Fibroblast of the conjunctiva (primary cell): ENCODE measurements at regions not wholly inside any gene's neighbourhood (a gene's known extent, or its start where the extent isn't known, plus 50 kb on each side); places are given as distances from the start of the nearest gene placed in this dataset.

Experiments used
- DNase-seq: peaks from one replicate; pipeline ENCODE4 v3.0.0-alpha.2; 2010; ENCODE audit warnings: low read depth

DNA sequence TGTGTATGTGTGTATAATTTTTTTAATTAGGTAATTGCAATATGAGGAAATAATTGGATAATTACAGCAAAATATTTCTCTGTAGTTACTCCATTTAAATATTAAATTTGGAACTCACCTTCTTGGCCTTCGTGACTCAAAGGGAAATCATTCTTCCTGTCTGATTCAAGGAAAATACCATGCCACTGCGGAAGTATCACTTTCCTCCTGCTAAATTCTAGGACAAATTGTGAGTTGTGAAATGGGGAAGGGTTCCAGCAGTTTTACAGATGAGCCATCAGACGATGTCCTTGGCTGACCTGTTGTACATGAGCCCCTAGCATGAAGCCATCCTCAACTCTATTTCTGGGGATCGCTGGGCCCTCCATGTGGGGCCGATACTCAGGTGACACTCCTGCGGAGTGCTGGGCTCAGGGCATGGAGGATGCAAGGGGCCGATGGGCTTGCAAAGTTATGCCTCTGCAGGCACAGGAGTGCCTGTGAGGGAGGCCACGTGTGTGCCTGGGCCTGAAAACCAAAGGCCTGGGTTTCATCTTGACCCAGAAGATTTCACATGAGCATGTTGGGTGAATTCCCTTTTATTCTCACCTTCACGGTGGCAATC lies 179.6 kb upstream of the TCERG1L start:
- no peak for DNase-seq

DNA sequence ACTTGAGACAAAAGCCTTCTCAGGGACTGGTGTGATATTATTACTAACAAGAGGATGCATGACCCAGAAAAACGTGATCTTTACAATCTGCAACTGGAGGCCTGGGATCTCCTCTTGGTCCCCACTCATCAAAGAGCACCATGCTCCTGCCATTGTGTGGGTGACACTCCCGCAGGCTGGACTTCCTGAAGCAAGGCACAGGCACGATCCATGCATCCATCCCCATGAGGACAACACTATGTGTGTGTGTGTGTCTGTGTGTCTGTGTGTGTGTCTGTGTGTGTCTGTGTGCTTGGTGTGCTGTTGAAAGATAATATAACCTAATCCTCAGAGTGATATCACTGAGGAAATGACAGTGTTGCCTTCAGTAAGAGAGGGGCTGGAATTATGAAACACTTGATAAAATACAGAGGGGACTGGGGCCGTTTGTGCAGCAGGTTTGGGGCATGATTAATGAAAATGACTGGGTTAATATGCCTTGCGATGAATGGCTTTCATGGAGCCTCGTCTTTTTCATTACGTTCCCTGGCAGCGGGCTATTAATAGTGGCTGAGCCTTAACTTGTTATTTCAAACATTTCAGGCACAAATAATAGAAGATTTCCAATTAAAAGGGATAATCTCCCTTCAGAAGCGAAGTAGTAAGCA lies 180.8 kb upstream of the TCERG1L start:
- no peak for DNase-seq

DNA sequence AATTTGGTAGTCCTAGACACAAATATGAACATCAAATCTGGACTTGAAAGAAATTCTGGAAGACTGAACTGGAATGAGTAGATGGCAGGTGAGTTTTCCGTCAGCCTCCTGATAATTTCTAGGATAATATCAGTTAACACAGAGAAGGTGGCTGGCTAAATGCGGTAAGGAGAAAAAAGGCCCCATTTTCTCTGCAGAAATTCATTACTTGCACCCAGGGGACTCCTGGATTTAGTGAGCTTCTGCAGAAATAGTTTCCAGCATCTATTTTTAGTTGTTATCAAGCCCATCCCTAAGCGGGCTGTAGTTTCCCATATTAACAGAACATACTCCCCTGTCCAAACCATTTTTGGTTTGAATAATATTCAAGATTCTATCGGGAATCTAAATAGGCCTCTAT lies 181.9 kb upstream of the TCERG1L start:
- DNase-seq, result no peak

DNA sequence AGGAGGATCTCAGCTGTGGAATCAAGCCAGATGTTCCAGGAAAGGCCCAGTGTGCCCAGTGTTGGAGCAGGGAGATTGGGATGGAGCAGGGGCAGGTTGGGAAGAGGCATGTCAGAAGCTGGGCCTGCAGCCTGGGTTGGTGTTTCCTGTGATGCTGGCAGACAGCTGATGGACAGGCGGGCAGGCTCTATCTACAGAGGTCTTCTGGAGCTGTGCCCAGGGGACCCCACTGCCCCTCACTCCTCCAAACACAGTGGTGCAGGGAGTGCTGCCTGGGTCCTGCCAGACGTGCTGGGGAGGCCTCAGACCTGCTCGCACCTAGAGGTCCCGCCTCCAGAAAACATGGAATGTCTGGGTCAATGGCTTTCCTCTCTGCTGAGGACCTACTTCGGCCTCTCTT lies 182.9 kb upstream of the TCERG1L start:
- DNase-seq, result no peak

DNA sequence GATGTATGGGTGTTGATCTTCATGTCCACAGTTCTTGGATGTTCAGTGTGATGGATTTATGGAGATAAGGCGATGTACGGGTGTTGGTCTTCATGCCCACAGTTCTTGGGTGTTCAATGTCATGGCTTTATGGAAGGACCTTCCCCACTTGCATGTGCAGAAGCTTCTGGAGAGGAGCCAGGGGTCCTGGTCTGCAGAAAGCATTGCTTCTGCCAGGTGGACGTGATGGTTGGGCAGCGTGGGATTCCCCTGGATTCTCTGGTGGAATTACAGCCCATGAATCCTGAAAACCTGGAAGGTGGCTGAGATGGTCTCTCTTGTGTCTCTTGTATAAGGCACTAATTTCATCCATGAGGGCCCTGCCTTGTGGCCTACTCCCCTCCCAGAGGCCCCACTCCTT lies 183.7 kb upstream of the TCERG1L start:
- no peak for DNase-seq

DNA sequence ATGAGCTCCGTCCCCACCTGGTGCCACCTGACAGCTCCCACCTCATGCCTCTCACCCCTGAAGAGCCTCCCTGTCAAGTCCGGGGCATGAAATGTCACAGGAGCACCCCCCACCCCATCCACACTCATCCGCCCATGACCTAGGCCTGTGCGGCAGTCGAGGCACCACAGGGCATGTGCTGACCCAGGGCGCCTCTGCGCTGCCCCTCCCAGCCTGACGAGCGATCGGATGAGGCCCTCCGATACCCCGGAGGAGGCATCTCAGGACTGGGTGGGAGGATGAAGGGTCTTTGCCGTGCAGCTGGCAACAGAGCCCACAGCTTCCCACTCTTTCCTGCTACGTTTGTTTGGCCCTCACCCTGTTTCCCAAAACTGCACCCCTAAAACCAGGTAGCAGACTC lies 184.4 kb upstream of the TCERG1L start:
- no peak for DNase-seq

DNA sequence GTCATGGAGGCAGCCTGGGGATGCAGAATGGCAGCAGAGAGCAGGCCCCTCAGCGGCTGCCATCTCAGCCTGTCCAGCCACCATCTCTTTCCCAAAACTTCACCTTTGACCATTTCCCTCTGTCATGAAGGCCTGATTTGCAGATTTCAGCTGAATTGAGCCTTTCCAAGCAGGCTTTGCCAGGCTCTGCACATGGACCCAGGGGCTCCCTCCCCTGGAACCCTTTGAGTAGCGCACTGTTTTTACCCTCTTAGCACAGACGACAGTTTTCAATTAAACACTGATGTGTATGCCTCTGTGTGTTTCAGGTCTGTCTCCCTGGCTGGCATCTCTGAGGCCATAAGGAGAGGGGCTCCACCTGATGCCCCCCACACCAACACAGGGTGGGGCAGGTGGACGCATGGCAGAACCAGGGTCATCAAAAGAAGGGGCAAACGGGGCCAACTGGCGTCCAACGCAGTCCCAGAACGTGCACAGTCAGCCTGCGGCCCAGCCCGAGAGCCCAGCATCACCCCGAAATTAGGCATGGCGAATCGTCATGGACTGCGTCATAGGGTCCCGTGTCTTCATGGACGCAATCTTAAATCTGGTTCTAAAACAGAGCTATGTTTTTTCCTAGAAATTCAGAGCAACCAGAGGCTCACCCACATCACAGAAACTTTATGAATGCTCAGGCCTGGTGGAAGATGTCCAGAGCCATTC lies 185.0 kb upstream of the TCERG1L start:
- no peak for DNase-seq

DNA sequence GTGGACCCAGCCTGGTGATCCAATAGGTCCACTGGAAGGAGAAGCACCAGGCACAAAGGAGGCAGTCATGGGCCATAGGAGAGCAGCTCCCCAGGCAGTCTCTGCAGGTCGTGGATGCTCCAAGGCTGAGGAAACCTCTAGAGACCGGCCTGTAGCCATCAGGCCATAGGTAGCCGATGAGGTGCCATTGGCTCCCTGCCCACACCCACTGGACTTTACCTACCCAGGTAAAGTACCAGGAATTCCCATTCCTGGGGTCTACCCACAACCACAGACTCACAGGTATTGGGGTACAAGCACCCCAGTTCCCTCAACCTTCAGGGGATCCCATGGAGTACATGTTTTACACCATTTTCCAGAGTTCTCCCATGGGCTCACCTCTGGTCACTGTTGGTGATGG lies 188.0 kb upstream of the TCERG1L start:
- no peak for DNase-seq

DNA sequence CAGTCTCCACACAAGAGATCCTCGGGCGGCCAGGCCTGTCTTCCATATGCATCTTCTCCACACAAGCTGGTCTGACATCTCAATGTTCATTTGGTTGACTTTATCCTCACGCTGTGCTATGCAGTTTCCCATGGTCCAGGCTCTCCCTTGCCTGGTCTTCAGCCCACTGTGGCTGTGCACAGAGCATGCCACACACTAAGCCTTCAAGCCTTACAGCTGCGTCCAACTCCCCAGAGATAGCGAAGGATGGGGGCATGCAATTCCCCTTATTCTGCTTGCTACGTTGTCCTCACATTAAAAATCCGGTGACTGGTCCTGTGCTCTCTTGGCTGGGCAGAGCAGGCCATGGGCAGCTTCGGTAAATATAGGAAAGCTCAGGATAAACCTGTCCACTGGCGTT lies 188.7 kb upstream of the TCERG1L start:
- DNase-seq, result no peak

DNA sequence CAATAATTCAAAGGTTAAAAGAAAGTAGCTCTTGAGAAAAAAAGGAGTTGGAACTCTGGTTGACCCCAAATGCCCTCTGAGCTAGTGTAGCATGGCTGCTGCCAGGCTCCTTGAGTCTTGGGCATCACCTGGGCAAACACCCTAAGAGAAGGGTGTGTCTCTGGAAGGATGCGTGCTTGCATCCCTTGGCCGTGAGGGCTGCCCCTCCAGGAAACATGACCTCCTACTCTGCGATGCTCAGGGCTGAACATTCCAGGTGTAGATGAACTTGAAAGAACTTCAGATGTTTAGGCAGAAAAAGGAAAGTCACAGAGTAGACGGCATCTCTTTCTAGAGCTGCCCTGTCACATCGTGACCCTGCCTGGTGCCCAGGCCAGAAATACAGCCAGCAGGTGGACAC lies 189.4 kb upstream of the TCERG1L start:
- no peak for DNase-seq

DNA sequence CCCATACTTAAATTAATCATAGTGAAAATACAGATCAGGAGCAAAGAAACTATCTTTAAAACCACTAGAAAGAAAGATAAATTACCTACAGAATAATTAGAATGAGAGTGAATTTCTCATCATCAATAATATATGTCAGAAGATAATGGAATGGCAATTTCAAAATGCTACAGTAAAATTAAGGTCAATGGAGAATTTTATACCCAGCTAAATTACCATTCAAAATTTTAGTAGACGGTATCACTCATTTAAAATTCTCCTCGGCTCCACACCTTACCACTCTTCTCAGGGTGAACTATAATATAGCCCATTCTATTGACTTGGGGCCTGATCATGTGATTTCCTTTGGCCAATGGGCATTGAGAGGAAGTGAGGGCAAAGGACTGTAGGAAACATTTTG lies 192.5 kb upstream of the TCERG1L start:
- DNase-seq, result no peak

DNA sequence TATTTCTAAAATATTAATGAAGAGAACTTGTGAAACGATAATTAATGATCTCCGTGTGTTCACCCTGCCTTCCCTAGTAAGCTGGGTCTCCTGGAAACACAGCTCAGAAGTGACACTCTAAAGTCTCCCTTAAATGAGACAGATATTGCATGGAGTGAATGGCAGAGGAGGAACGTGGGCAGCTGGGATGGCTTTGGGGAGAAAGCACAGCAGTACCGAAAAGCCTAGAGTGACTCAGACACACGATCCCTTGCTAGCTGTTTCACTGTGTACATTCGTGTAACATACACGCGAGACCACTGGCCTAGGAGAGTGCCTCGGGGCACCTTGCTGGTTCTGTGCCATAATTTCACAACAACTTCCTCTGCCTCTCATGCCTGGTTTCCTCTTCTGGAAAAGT lies 199.9 kb upstream of the TCERG1L start:
- no peak for DNase-seq

DNA sequence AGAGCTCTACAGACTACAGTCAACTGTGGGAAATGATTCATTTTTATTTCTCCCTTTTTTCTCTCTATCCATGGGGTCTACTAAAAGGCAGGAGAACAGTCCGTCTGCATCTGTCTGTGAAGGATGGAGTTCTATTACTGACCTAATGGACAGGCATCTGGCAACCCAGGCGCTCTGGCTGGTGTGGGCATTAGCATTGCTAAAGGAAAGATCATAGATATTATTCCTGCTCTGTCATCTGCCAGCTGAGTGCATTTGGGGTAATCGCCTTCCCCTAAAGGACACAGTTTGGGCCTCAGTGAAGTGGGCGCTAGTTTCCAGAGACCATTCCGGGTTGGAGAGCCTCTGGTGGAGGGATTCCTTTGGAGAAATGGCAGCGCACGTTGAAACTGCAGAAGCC lies 201.3 kb upstream of the TCERG1L start:
- no peak for DNase-seq

DNA sequence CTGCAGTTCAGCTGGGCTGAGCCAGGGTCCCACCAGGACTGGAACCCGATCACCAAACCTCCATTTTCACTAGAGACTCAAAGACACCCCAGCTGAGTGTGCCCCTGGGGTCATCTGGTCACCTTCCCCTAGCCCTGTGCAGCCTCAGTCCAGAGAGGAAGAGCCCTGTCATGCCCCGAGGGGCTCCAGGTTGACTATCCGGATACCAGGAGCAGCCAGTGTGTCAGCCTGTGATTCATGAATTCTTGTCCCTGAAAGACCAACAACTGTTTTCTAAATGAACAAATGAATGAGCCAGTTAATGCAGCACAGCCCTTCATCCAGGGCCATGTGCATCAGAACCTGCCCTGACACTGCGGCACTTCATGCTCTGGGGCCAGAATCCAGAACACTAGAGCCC lies 201.9 kb upstream of the TCERG1L start:
- no peak for DNase-seq

DNA sequence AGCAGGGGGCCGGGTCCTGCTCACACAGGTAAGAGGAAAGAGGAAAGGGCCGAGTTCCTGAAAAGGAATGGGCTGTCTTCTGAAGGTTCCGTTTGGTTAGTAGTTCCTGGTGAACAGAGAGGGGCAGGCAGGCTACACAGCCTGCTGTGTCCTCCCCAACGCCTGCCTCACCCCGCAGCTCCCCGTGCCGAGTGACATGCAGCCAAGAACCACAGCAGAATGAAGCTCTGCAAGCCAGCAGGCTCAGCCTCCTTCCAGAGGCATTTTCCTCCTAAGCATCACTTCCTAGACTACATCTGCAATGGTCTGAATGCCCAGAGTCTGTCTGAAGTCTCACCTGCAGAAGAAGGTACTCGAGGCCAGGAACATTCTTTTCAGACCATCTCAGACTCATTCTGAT lies 202.4 kb upstream of the TCERG1L start:
- DNase-seq, result no peak

DNA sequence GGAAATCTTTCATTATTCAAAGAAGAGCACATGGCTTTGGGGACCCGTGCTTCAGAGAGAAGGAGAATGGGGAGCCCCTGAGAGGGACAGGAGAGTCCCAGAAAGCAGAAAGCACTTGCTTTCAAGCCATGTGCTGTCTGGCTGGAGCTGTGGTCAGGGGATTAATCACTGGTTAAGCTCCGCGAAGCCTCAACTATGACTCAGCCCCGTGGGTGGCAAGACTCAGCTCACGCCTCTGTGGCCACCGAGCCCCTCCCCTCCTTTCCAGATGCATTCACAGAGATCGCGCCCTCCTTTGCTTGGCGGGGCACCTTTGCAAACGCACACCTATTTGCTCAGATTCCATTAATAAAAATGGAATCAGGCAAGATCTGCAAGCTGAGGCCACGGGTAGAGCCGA lies 202.9 kb upstream of the TCERG1L start:
- no peak for DNase-seq

DNA sequence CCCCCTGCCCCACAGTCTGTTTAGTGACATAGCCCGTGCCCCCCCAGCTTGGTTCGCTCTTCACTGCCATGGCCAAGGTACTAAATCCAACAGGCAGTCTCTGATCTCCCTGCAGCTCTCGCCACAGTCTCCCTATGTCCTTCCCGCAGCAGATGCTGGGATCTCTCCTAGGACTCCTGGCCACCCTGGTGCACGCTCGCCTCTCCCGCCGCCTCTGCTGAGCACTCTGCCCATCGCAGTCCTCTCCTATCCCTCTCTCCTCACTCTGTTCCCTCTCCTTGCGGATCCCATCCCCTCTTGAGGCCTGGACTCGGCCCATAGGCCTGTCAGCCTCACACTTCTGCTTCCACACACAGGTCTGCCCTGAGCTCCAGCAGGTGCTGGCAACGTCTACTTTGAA lies 204.8 kb upstream of the TCERG1L start:
- DNase-seq, result no peak

DNA sequence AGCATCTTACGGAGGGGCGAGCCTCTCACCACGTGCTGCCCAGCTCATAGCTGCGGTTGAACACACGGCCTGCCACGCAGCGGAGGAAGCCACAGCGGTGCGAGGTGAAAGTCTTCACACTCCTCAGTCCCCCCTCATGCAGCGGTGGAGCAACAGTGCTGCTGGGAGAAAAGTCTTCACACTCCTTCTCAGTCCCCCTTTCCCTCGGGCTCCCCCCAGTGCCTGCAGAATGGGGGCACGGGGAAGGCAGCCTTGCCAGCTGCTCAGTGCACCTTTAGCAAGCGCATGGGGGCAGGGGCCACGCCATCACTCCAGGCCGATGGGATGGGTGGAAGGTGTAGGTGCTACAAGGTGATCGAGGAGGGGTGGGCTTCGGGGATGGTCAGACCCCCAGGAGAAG lies 206.3 kb upstream of the TCERG1L start:
- DNase-seq, result no peak

DNA sequence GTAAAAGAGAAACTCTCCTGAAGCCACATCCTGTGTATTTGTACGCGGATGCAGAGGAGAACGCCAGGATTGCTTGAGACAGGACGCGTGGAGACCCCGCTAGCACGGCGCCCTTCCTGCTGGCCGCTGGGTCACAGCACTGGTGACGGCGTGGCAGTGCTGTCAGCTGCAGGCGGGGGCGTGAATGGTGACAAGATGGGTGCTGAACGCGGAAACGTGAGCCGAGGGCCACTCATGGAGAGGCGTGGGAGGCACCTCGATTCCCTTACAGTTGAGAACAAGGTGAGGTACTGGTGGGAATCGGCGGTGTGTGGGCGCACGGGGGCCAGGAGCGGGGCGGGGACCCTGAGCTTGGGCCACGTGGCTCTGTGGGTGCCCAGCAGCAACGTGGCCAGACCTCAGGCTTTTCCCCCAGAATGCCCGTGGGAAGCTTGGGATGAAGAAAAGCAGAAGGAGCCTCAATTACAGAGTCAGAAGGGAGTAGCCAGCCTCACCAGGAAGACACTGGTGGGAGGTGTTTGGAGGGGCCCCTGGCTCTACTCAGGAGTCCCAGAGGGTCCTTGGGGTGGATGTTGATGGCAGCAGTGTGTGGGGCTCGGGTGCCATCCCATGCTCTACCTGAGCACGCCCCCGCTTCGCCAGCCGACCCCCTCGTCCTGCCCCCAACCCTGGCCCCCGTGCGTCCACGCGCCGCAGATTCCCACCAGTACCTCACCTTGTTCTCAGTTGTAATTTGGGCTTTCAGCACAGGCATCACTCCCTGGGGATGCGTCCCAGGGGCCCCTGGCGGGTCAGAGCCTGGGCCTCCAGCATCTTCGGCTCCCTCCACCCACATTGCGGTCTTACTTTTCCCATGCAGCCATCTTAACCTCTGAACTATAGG lies 208.4 kb upstream of the TCERG1L start:
- DNase-seq, result no peak

DNA sequence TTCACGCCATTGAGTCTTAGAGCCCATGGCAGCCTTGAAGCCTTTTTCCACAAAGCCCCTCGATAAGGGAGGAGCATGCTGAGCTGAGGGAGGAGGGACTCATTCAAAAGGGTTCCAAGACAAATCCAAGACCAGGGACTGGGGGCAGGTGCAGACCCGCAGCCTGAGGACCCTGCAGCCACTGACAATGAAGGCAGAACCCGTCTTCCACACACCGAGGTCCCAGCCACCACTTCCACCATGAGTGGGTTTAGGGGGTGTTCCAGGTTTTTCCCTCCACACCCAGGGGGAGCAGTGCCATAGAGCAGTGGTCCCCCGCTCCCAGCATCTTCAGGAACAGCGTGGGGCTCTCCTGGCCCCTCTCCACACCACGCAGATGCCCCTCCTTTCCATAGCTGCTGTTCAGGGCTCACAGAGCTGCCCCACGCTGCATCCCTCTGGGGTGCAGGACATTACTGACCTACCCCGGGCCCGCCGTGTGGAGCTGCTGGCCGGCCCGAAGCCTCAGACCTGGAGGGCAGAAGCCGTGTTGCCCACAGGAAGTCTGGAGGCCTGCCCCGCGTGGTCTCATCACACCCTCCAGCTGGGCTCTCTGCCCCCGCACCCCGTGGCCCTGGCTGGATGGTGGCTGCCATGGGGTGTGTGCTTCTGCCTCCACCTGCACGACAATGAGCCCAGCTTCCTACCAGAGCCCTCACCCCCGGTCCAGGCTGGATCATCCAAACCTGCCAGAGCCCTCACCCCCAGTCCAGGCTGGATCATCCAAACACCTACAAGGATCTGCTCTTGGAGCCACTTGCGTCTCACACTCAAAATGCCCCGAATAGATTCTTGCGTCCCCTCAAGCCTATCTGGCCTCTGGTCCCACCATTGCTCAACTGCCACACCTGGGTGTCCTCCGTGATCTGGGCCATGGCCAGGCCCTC lies 220.0 kb upstream of the TCERG1L start:
- no peak for DNase-seq

DNA sequence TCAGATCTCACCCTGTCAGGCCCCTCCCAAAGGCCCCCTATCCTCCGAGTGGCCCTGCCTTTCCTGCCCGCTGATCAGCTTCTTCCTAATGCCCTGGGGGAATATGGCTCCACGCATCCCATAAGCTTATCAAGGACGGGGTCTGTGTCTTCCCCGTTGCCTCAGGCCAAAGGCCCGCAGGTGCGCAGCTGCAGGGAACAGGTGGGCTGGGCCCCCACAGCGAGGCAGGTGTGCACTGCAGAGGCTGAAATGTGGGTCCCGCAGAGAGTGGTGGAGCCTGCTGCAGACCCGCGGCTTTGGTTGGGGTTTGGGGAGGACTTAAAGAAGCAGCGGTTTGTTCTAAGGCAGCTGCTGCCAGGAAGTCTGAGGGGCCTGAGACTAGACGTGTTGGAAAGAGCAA lies 220.8 kb upstream of the TCERG1L start:
- no peak for DNase-seq
